HEK293 (cell line): ENCODE measurements at regions not wholly inside any gene's neighbourhood (a gene's known extent, or its start where the extent isn't known, plus 50 kb on each side); places are given as distances from the start of the nearest gene placed in this dataset.

Source experiments
- CTCF ChIA-PET: fragments of 350-600 bp; formaldehyde crosslinking; extraction: SDS; loops from one replicate; lab custom pipeline; 2021; ENCODE audit warnings: antibody characterized with exemption; lab: Yijun Ruan, JAX
- POLR2A ChIA-PET: fragments of 300-600 bp; formaldehyde crosslinking; extraction: SDS; loops from one replicate; lab custom pipeline; 2020; ENCODE audit warnings: antibody characterized with exemption, inconsistent platforms; lab: Yijun Ruan, JAX
- H3K27ac ChIP-seq: fragments of 200-500 bp; sonication (Bioruptor generic); 2 replicates; pipeline ENCODE4 v1.5.1; 2014; ENCODE audit warnings: low read depth, low read length, control low read depth, inconsistent platforms; ENCODE audit errors: extremely low read depth
- H3K36me3 ChIP-seq, 2 experiments: fragments of 200-500 bp in 1 of 2; sonication (Bioruptor generic) in 1 of 2; 1 replicate in 1 of 2; 2 replicates in 1 of 2; pipeline ENCODE4 v1.5.1; 2014 to 2017; ENCODE audit warnings: inconsistent platforms in 2 of 2, low read length in 2 of 2; ENCODE audit not compliant: control insufficient read depth in 2 of 2, insufficient read depth in 1 of 2
- H3K4me1 ChIP-seq: fragments of 200-500 bp; sonication (Bioruptor generic); 2 replicates; pipeline ENCODE4 v1.5.1; 2014; ENCODE audit warnings: mild to moderate bottlenecking, low read length, inconsistent platforms; ENCODE audit not compliant: control insufficient read depth, insufficient read depth
- H3K4me3 ChIP-seq: 2 replicates; pipeline ENCODE4 v1.5.1; 2011; ENCODE audit warnings: low read depth, mild to moderate bottlenecking, control low read depth, low read length, moderate library complexity
- H3K9me3 ChIP-seq: fragments of 200-500 bp; sonication (Bioruptor generic); 2 replicates; pipeline ENCODE4 v1.5.1; 2014; ENCODE audit warnings: low read depth, low read length, inconsistent platforms; ENCODE audit not compliant: control insufficient read depth, insufficient read depth
- GFI1B ChIP-seq: fragments of 450-650 bp; formaldehyde crosslinking; IDR thresholded peaks from 2 replicates; pipeline ENCODE4 v1.5.1; 2016; ENCODE audit warnings: missing biosample characterization, missing genetic modification characterization
- KLF1 ChIP-seq: fragments of 450-650 bp; formaldehyde crosslinking; IDR thresholded peaks from 2 replicates; pipeline ENCODE4 v1.5.1; 2016; ENCODE audit warnings: missing biosample characterization, missing genetic modification characterization
- RBAK ChIP-seq: fragments of 450-650 bp; formaldehyde crosslinking; IDR thresholded peaks from 2 replicates; pipeline ENCODE4 v1.5.1; 2016; ENCODE audit warnings: missing biosample characterization, missing genetic modification characterization
- ZBTB7A ChIP-seq: fragments of 450-650 bp; formaldehyde crosslinking; IDR thresholded peaks from 2 replicates; pipeline ENCODE4 v1.5.1; 2016; ENCODE audit warnings: low read depth, missing biosample characterization, missing genetic modification characterization
- ZEB2 ChIP-seq: fragments of 450-650 bp; formaldehyde crosslinking; IDR thresholded peaks from 2 replicates; pipeline ENCODE4 v1.5.1; 2016; ENCODE audit warnings: missing biosample characterization, missing genetic modification characterization
- ZNF132 ChIP-seq: fragments of 450-650 bp; formaldehyde crosslinking; IDR thresholded peaks from 2 replicates; pipeline ENCODE4 v1.5.1; 2017; ENCODE audit warnings: missing biosample characterization, missing genetic modification characterization, borderline replicate concordance
- ZNF324 ChIP-seq: fragments of 450-650 bp; formaldehyde crosslinking; IDR thresholded peaks from 2 replicates; pipeline ENCODE4 v1.5.1; 2016; ENCODE audit warnings: missing biosample characterization, missing genetic modification characterization
- ZNF366 ChIP-seq: fragments of 450-650 bp; formaldehyde crosslinking; conservative IDR thresholded peaks from 2 replicates; pipeline ENCODE4 v1.5.1; 2016; ENCODE audit warnings: missing biosample characterization, missing genetic modification characterization
- ZNF394 ChIP-seq: fragments of 450-650 bp; formaldehyde crosslinking; IDR thresholded peaks from 2 replicates; pipeline ENCODE4 v1.5.1; 2016; ENCODE audit warnings: missing biosample characterization, missing genetic modification characterization, mild to moderate bottlenecking, moderate library complexity, borderline replicate concordance
- ZNF521 ChIP-seq: fragments of 450-650 bp; formaldehyde crosslinking; IDR thresholded peaks from 2 replicates; pipeline ENCODE4 v1.5.1; 2017; ENCODE audit warnings: missing biosample characterization, mild to moderate bottlenecking, missing genetic modification characterization
- ZNF549 ChIP-seq: fragments of 450-650 bp; IDR thresholded peaks from 2 replicates; pipeline ENCODE4 v1.5.1; 2018; ENCODE audit warnings: missing biosample characterization, missing genetic modification characterization, mild to moderate bottlenecking, inconsistent platforms, moderate library complexity
- ZNF658 ChIP-seq: fragments of 450-650 bp; formaldehyde crosslinking; IDR thresholded peaks from 2 replicates; pipeline ENCODE4; 2016; ENCODE audit warnings: missing biosample characterization, missing genetic modification characterization
- TF ChIP-seq, protein P1 (sequence below): sonication (generic); formaldehyde crosslinking; IDR thresholded peaks from 2 replicates; pipeline ENCODE4 v1.8.1; 2022; ENCODE audit warnings: mild to moderate bottlenecking, moderate library complexity, missing genetic modification reagents
- TF ChIP-seq, protein P2 (sequence below): fragments of 450-650 bp; formaldehyde crosslinking; IDR thresholded peaks from 2 replicates; pipeline ENCODE4 v1.5.1; 2016; ENCODE audit warnings: missing biosample characterization, missing genetic modification characterization
- TF ChIP-seq, protein P3 (sequence below): fragments of 450-650 bp; formaldehyde crosslinking; IDR thresholded peaks from 2 replicates; pipeline ENCODE4 v1.5.1; 2016; ENCODE audit warnings: missing biosample characterization, missing genetic modification characterization
- TF ChIP-seq, protein P4 (sequence below): fragments of 450-650 bp; formaldehyde crosslinking; IDR thresholded peaks from 2 replicates; pipeline ENCODE4 v1.5.1; 2017; ENCODE audit warnings: missing biosample characterization, missing genetic modification characterization
- TF ChIP-seq, protein P5 (sequence below): fragments of 450-650 bp; formaldehyde crosslinking; IDR thresholded peaks from 2 replicates; pipeline ENCODE4 v1.5.1; 2016; ENCODE audit warnings: missing biosample characterization, missing genetic modification characterization, borderline replicate concordance

DNA sequence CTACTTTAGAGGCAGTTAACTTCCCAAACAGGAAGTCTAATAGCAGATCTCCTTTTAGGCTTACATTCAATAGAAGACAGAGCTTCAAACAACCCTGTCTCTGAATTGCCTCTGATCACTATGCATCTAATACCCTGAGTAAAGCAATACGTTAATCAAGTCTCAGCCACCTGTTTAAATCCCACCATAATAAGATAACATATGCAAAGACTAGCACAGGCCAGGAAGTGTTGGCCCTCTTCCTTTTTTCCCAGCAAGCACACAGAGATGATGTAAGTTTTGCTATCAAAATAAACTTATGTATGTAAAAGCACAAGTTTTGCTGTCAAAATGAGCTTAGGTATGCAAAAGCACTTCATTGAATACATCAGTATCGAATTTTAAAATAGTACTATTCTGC, 385.5 kb downstream of the RND3 start (continued):
- TF ChIP-seq ZNF324 (tag by site-specific recombination): no peak
- TF ChIP-seq ZBTB7A (tag by site-specific recombination): no peak
- TF ChIP-seq, protein P1, sequence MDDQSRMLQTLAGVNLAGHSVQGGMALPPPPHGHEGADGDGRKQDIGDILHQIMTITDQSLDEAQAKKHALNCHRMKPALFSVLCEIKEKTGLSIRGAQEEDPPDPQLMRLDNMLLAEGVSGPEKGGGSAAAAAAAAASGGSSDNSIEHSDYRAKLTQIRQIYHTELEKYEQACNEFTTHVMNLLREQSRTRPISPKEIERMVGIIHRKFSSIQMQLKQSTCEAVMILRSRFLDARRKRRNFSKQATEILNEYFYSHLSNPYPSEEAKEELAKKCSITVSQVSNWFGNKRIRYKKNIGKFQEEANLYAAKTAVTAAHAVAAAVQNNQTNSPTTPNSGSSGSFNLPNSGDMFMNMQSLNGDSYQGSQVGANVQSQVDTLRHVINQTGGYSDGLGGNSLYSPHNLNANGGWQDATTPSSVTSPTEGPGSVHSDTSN (CRISPR knock-in tag): no peak

DNA sequence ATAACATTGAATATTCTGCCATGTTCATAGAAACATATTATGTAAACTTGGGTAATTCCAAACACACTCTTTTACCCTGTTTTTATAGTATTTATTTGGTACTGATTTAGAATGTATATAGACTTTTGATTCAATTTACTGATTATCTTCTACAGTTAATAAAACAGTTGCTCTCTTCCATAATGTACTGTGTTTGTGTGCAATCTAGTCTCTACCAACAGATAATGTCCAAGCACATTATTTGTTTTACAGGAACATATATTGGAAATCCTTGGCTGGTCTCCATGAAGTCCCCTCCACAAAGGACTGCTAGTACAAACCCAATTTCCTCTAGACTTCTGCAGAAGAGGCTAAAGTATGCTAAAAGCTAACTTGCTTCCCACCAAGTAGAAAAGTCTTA, 386.6 kb downstream of the RND3 start:
- ChIA-PET POLR2A (no interaction called here), CTCF (interaction anchor here (0.5 kb wide), 1 partner anchor 59 kb away, joined by 3 read pairs; no protein-coding TSS in a partner anchor)
- H3K27ac ChIP-seq: no peak overlapping the region
- no peaks in the 10 kb centered on the region for H3K36me3 ChIP-seq
- no peak overlapping the region for H3K4me3 ChIP-seq
- no peaks in the 10 kb centered on the region for H3K4me1 ChIP-seq
- TF ChIP-seq, protein P2, sequence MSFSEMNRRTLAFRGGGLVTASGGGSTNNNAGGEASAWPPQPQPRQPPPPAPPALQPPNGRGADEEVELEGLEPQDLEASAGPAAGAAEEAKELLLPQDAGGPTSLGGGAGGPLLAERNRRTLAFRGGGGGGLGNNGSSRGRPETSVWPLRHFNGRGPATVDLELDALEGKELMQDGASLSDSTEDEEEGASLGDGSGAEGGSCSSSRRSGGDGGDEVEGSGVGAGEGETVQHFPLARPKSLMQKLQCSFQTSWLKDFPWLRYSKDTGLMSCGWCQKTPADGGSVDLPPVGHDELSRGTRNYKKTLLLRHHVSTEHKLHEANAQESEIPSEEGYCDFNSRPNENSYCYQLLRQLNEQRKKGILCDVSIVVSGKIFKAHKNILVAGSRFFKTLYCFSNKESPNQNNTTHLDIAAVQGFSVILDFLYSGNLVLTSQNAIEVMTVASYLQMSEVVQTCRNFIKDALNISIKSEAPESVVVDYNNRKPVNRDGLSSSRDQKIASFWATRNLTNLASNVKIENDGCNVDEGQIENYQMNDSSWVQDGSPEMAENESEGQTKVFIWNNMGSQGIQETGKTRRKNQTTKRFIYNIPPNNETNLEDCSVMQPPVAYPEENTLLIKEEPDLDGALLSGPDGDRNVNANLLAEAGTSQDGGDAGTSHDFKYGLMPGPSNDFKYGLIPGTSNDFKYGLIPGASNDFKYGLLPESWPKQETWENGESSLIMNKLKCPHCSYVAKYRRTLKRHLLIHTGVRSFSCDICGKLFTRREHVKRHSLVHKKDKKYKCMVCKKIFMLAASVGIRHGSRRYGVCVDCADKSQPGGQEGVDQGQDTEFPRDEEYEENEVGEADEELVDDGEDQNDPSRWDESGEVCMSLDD (tag by site-specific recombination): no peak
- TF ChIP-seq, protein P3, sequence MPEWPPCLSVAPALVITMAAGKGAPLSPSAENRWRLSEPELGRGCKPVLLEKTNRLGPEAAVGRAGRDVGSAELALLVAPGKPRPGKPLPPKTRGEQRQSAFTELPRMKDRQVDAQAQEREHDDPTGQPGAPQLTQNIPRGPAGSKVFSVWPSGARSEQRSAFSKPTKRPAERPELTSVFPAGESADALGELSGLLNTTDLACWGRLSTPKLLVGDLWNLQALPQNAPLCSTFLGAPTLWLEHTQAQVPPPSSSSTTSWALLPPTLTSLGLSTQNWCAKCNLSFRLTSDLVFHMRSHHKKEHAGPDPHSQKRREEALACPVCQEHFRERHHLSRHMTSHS: no peak
- TF ChIP-seq ZNF366 (tag by site-specific recombination) (no peak), ZNF549 (tag by site-specific recombination) (no peak), ZNF521 (tag by site-specific recombination) (no peak), ZNF132 (tag by site-specific recombination) (no peak), ZEB2 (tag by site-specific recombination) (no peak), ZNF658 (tag by site-specific recombination) (no peak), RBAK (tag by site-specific recombination) (no peak), GFI1B (no peak)
- TF ChIP-seq, protein P4, sequence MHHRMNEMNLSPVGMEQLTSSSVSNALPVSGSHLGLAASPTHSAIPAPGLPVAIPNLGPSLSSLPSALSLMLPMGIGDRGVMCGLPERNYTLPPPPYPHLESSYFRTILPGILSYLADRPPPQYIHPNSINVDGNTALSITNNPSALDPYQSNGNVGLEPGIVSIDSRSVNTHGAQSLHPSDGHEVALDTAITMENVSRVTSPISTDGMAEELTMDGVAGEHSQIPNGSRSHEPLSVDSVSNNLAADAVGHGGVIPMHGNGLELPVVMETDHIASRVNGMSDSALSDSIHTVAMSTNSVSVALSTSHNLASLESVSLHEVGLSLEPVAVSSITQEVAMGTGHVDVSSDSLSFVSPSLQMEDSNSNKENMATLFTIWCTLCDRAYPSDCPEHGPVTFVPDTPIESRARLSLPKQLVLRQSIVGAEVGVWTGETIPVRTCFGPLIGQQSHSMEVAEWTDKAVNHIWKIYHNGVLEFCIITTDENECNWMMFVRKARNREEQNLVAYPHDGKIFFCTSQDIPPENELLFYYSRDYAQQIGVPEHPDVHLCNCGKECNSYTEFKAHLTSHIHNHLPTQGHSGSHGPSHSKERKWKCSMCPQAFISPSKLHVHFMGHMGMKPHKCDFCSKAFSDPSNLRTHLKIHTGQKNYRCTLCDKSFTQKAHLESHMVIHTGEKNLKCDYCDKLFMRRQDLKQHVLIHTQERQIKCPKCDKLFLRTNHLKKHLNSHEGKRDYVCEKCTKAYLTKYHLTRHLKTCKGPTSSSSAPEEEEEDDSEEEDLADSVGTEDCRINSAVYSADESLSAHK (tag by site-specific recombination): no peak
- no peaks in the 10 kb centered on the region for H3K9me3 ChIP-seq

DNA sequence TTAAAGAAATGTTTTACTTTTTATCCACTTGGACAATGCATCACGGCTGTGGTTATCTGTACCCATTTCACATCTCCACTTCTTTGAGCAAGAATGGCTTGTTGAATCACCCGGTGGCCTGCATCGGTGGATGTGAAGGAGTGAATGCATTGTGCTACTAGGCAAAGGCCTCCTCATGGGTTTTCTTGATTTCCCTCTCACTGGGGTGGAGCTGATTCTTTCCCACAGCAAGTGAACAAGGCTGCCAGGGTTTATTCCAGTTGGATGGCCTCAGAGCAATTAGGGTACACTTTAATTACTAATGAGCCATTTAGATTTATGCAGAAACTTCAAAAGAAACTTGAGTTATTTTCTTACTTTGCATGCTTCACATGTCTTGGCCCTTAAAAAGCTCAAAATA, 387.1 kb downstream of the RND3 start:
- POLR2A ChIA-PET: no interaction called here
- no peaks in the 10 kb centered on the region for H3K9me3 ChIP-seq
- H3K4me3 ChIP-seq: no peak overlapping the region
- no peak overlapping the region for H3K27ac ChIP-seq
- H3K36me3 ChIP-seq: no peaks in the 10 kb centered on the region
- TF ChIP-seq KLF1 (no peak), ZNF394 (tag by site-specific recombination) (no peak)
- TF ChIP-seq, protein P5, sequence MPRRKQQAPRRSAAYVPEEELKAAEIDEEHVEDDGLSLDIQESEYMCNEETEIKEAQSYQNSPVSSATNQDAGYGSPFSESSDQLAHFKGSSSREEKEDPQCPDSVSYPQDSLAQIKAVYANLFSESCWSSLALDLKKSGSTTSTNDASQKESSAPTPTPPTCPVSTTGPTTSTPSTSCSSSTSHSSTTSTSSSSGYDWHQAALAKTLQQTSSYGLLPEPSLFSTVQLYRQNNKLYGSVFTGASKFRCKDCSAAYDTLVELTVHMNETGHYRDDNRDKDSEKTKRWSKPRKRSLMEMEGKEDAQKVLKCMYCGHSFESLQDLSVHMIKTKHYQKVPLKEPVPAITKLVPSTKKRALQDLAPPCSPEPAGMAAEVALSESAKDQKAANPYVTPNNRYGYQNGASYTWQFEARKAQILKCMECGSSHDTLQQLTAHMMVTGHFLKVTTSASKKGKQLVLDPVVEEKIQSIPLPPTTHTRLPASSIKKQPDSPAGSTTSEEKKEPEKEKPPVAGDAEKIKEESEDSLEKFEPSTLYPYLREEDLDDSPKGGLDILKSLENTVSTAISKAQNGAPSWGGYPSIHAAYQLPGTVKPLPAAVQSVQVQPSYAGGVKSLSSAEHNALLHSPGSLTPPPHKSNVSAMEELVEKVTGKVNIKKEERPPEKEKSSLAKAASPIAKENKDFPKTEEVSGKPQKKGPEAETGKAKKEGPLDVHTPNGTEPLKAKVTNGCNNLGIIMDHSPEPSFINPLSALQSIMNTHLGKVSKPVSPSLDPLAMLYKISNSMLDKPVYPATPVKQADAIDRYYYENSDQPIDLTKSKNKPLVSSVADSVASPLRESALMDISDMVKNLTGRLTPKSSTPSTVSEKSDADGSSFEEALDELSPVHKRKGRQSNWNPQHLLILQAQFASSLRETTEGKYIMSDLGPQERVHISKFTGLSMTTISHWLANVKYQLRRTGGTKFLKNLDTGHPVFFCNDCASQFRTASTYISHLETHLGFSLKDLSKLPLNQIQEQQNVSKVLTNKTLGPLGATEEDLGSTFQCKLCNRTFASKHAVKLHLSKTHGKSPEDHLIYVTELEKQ: no peak
- TF ChIP-seq, all 188 proteins: peak for 0
- CTCF ChIA-PET: interaction anchor here (0.5 kb wide), 1 partner anchor 60 kb away, joined by 3 read pairs; no protein-coding TSS in a partner anchor
- no peaks in the 10 kb centered on the region for H3K4me1 ChIP-seq
